IPS-20b (cell line): ENCODE measurements at regions not wholly inside any gene's neighbourhood (a gene's known extent, or its start where the extent isn't known, plus 50 kb on each side); places are given as distances from the start of the nearest gene placed in this dataset.
"Not testable (repeated sequence)": the region's sequence is repeated elsewhere in the genome, so short reads cannot be mapped to it uniquely, and the experiment has no call there.

Experiments
- H3K27ac ChIP-seq: one replicate; pipeline ENCODE4 v1.5.1; 2013; ENCODE audit warnings: low read length
- H3K27me3 ChIP-seq: 2 replicates; pipeline ENCODE4 v1.6.1; 2013; ENCODE audit warnings: mild to moderate bottlenecking, low read length, inconsistent platforms; ENCODE audit not compliant: insufficient read depth
- H3K36me3 ChIP-seq: 2 replicates; pipeline ENCODE4 v1.6.1; 2013; ENCODE audit warnings: low read depth, mild to moderate bottlenecking, inconsistent platforms, low read length, moderate library complexity; ENCODE audit not compliant: insufficient read depth
- H3K4me1 ChIP-seq: 2 replicates; pipeline ENCODE4 v1.6.1; 2013; ENCODE audit warnings: mild to moderate bottlenecking, control low read depth, inconsistent platforms, low read length, moderate library complexity; ENCODE audit not compliant: insufficient read depth
- H3K4me3 ChIP-seq: 2 replicates; pipeline ENCODE4 v1.5.1; 2013; ENCODE audit warnings: mild to moderate bottlenecking, low read length, inconsistent platforms
- H3K9ac ChIP-seq: 2 replicates; pipeline ENCODE4 v1.6.1; 2013; ENCODE audit warnings: low read depth, mild to moderate bottlenecking, inconsistent platforms, low read length, moderate library complexity
- H3K9me3 ChIP-seq: 2 replicates; pipeline ENCODE4 v1.6.1; 2013; ENCODE audit warnings: mild to moderate bottlenecking, low read depth, low read length, inconsistent platforms; ENCODE audit not compliant: insufficient read depth

DNA sequence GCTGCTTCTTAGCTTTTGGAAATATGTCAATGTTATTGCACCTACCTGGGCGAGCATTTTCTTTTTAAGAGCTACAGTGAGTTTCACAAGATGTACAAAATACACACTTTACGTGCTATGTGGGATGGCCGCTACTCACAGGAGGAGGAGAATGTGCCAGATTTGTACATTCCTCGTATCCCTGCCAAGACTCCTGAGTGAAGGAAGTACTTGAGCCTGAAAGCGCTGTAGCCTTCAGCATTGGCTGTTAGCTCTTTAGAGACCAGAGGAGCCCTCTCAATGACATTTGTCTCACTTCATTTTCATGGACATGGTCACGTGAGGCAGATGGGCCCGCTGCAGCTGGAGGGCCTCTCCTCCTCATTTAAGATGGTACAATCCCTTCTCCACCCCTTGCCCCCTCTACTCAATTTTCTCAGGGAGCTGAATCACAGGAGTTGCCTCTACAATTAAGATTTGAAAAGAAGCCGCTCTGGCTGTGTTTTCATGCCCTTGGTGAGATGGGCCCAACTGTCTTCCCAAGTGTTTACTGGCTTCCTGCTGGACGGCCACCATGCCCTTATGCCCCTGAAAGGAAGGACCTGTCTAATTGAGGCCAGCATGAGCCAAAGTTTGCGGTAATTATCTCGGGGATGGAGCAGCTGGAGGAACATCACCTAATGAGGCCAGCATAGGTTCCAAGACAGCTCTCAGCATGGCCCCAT lies 442.6 kb downstream of the PRDM2 start:
- Histone ChIP-seq H3K4me1 (no peaks in the 10 kb centered on the region), H3K9me3 (no peaks in the 10 kb centered on the region), H3K9ac (no peak overlapping the region), H3K36me3 (no peaks in the 10 kb centered on the region), H3K27ac (no peak overlapping the region), H3K27me3 (no peaks in the 10 kb centered on the region), H3K4me3 (no peak overlapping the region)

DNA sequence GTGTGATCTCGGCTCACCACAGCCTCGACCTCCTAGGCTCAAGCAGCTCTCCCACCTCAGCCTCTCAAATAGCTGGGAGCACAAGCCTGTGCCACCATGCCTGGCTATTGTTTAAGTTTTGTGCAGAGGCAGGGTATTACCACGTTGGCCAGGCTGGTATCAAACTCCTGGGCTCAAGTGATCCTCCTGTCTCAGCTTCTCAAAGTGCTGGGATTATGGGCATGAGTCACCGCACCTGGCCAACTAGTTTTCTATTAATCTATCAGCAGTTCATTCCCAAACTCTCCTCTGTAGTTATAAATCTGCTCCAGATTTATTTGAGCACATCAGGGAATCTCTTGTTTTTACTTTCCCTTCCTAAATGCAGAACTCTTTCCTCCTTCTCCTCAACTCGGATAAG lies 443.8 kb downstream of the PRDM2 start:
- no peak overlapping the region for H3K4me3 ChIP-seq

DNA sequence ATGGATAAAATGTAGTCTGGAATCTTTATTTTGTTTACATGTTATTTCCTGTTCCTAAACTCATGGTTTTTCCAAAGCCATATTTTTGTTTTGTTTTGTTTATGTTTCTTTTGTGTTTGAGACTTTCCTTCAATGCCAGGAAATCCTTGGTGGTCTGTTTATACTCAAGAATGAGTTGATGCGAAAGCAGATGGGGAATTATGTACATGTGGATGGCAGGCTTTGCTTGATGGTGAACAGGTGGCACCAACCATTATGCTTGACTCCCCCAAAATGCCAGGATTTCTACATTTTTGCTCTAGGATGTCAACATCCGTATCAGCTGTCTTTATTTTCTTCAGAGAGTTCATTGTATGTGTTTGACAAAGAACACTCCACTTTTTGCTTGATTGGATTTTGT lies 448.5 kb downstream of the PRDM2 start:
- H3K4me3 ChIP-seq, result no peak overlapping the region
- no peaks in the 10 kb centered on the region for H3K4me1 ChIP-seq
- H3K27ac ChIP-seq, result no peak overlapping the region
- H3K27me3 ChIP-seq, result no peaks in the 10 kb centered on the region
- H3K36me3 ChIP-seq, result no peaks in the 10 kb centered on the region
- H3K9ac ChIP-seq, result no peak overlapping the region
- H3K9me3 ChIP-seq, result no peaks in the 10 kb centered on the region

More for the DNA sequence above, 443.8 kb downstream of the PRDM2 start:
- Histone ChIP-seq H3K9me3 (no peaks in the 10 kb centered on the region), H3K4me1 (no peaks in the 10 kb centered on the region), H3K9ac (no peak overlapping the region), H3K36me3 (no peaks in the 10 kb centered on the region), H3K27me3 (no peaks in the 10 kb centered on the region), H3K27ac (no peak overlapping the region)

DNA sequence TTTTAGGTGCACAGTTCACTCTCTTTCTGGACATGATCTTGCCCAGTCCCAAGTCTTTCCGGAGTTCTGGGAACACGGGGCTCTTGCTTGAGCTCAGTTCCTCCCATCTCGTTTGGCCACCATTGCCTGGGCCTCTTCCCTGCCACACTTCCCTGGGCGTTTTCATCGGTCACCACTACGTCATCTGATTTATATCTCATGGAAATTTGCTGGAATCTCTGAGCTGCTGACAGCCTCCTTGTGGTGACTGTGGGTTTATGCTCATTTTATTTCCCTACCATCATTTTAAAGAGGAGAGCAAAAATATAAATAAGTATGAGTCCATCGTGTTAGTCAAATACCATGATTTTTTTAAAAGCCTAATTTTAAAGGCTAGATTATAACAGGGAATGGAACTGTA lies 449.1 kb upstream of the KAZN start:
- Histone ChIP-seq H3K27me3 (no peaks in the 10 kb centered on the region), H3K36me3 (no peaks in the 10 kb centered on the region), H3K4me3 (no peak overlapping the region), H3K9ac (no peak overlapping the region), H3K27ac (no peak overlapping the region), H3K4me1 (no peaks in the 10 kb centered on the region), H3K9me3 (no peaks in the 10 kb centered on the region)

DNA sequence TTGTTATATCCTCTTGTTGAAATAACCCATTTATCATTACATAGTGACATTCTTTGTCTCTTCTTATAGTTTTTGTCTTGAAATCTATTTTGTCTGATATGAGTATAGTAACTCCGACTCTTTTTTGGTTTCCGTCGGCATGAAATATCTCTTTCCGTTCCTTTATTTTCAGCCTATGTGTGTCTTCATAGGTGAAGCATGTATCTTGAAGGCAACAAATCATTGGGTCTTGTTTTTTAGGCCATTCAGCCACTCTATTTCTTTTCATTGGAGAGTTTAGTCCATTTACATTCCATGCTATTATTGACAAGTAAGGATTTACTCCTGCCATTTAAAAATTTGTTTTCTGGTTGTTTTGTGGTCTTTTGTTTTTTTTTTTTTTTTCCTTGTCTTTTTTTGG lies 441.9 kb upstream of the KAZN start:
- no peak overlapping the region for H3K9ac ChIP-seq
- no peaks in the 10 kb centered on the region for H3K36me3 ChIP-seq
- H3K27me3 ChIP-seq, result no peaks in the 10 kb centered on the region
- no peak overlapping the region for H3K4me3 ChIP-seq
- H3K9me3 ChIP-seq, result peaks cover 11% of the 10 kb centered on the region; the same call in 1 of the 2 replicates
- H3K27ac ChIP-seq, result no peak overlapping the region
- H3K4me1 ChIP-seq, result no peaks in the 10 kb centered on the region

DNA sequence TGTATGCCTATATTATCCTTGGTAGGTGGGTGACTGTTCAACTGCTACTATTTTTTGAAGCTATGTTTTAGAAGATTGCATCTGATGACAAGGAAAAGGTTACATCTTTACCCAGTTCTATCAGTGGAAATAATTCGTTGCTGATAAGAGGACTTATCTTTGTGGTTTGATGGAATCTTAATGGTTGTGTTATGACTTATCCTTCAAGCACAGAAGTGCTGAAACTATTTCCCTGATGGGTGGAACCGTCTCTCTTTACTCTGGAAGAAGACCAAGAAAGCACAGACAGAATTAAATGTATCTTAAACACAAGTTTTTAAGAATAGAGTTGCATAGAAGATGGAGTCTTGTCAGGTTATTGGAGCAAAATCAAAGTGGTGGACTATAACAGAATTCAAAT lies 437.7 kb upstream of the KAZN start:
- Histone ChIP-seq H3K27me3 (no peaks in the 10 kb centered on the region), H3K36me3 (no peaks in the 10 kb centered on the region), H3K4me1 (peaks cover 4% of the 10 kb centered on the region; the same call in 1 of the 2 replicates), H3K27ac (no peak overlapping the region), H3K9me3 (peaks cover 16% of the 10 kb centered on the region; the same call in 1 of the 2 replicates), H3K4me3 (no peak overlapping the region), H3K9ac (no peak overlapping the region)

DNA sequence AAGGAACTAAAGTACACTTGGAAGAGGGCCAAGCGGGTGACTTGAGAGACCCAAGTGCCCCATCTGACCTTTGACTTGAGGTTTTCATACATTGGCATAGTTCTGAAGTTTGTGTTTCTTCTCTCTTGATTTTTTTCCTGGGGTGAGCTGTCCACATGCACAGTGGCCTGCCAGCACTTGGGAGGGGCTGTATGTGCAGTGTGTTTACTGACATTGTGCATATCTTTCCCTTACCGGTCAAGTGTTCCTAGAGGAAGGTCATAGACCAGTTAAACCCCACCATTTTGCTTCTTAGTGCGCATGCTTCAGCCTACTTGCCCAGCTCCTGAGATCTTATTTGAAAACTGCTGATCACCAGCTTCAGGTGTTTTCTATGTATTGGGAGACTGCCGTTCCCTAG lies 435.2 kb upstream of the KAZN start:
- Histone ChIP-seq H3K36me3 (no peaks in the 10 kb centered on the region), H3K9ac (no peak overlapping the region), H3K9me3 (peaks cover 5% of the 10 kb centered on the region; the same call in 1 of the 2 replicates)

DNA sequence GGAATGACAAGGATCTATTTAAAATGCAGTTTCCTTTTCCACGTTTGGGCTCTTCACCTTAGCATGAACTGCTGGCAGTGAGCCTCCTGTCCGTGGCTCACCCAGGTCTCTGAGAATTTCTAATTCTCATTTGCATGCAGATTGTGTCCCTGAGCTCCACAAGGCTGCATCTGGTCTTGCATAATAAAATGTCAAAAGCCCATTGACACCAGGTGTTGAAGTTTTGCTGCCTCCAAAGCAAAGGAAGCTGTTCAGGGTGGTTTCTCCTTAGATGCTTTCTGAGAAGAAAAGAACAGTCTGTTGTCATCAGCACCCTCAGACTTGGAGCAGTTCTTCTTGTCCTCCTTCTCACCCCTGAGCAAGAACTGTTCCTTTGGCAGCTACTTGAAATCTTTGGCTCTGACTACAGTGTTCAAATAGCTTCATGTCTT lies 433.1 kb upstream of the KAZN start:
- no peak overlapping the region for H3K27ac ChIP-seq
- H3K27me3 ChIP-seq, result no peaks in the 10 kb centered on the region
- no peaks in the 10 kb centered on the region for H3K36me3 ChIP-seq
- peaks cover 5% of the 10 kb centered on the region; the same call in 1 of the 2 replicates for H3K9me3 ChIP-seq
- no peak overlapping the region for H3K4me3 ChIP-seq
- H3K9ac ChIP-seq, result no peak overlapping the region
- H3K4me1 ChIP-seq, result peaks cover 4% of the 10 kb centered on the region; the same call in 1 of the 2 replicates

More for the DNA sequence above, 435.2 kb upstream of the KAZN start:
- no peaks in the 10 kb centered on the region for H3K27me3 ChIP-seq
- H3K4me1 ChIP-seq, result peaks cover 4% of the 10 kb centered on the region; the same call in 1 of the 2 replicates
- H3K27ac ChIP-seq, result no peak overlapping the region
- no peak overlapping the region for H3K4me3 ChIP-seq

DNA sequence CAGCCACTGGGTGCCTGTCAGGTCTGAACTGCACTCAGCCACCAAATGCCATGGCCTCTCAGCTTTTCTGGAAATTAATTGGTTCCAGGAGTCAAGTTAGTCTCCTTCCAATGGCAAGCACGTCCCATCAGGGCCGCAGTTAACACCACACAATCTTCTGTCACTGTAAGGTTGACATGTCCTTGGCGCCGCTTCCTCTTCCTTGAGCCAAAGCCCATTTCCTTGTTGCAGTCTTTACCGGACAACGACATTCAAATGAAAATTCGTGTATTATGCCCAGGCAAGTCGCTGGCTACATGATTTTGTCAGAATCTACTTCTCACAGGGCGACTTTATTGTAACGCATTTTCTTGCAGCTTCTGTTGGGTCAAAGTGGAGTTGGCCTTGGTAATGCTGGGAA lies 430.6 kb upstream of the KAZN start:
- Histone ChIP-seq H3K4me1 (peaks cover 4% of the 10 kb centered on the region; the same call in 1 of the 2 replicates), H3K9me3 (peaks cover 9% of the 10 kb centered on the region), H3K27me3 (no peaks in the 10 kb centered on the region), H3K27ac (no peak overlapping the region), H3K9ac (no peak overlapping the region), H3K4me3 (no peak overlapping the region), H3K36me3 (no peaks in the 10 kb centered on the region)

DNA sequence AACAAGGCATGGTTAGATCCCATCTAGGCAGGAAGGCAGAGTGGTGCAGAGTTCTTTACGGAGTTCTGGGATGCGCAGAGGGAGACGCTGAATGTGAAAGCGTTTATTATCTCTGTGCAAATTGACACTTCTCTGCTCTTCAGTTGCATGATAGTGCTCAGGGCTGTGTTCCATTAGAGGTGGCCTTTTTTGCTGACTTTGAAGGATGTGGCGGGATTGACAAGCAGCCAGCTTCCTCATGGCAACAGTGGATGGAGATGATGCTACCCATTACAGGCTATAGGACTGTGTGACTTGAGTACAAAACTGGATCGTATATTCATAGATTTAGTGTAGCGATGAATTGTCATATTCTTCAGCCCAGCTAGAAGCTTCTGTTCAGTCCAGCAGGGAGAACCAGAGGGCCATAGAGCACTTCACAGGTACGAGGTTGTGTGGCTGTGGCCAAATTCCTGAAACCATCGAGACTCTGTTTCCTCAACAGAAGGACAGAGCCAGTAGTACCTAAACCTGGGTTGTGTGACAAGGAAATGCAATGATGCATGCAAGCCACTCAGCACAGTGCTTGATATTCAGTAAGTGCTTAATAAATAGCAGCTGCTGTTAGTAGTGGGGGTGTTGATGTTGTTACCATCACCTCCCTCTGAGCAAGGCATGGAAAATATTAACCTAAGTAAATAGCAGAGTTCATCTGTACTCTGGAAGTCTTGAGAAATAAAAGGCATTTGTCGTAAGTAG lies 430.0 kb upstream of the KAZN start:
- H3K4me3 ChIP-seq, result no peak overlapping the region
- no peak overlapping the region for H3K27ac ChIP-seq
- H3K36me3 ChIP-seq, result no peaks in the 10 kb centered on the region

DNA sequence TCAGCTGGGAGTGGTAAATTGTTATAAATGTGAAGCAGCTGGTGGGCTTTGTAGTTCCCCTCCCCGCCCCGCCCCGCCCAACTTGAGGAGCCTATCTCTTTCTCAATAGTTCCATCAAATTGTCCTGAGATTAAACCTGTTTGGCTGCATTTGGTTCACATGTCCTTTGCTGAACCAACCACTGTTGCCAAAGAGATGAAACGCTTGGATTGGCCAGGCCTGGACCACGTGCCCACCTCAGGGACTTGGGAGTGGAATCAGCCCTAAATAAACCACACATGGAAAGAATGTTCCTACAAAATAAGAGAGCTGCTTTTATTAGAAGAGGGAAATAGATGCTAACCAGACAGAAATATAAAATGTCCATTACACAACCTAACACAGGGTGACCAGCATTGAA lies 424.9 kb upstream of the KAZN start:
- Histone ChIP-seq H3K4me1 (peaks cover 4% of the 10 kb centered on the region; the same call in 1 of the 2 replicates), H3K27ac (no peak overlapping the region), H3K36me3 (no peaks in the 10 kb centered on the region), H3K9ac (no peak overlapping the region), H3K4me3 (no peak overlapping the region), H3K9me3 (peaks cover 4% of the 10 kb centered on the region; the same call in 1 of the 2 replicates), H3K27me3 (no peaks in the 10 kb centered on the region)

More for the DNA sequence above, 430.0 kb upstream of the KAZN start:
- Histone ChIP-seq H3K4me1 (peaks cover 4% of the 10 kb centered on the region; the same call in 1 of the 2 replicates), H3K27me3 (no peaks in the 10 kb centered on the region), H3K9ac (no peak overlapping the region), H3K9me3 (peaks cover 5% of the 10 kb centered on the region)

DNA sequence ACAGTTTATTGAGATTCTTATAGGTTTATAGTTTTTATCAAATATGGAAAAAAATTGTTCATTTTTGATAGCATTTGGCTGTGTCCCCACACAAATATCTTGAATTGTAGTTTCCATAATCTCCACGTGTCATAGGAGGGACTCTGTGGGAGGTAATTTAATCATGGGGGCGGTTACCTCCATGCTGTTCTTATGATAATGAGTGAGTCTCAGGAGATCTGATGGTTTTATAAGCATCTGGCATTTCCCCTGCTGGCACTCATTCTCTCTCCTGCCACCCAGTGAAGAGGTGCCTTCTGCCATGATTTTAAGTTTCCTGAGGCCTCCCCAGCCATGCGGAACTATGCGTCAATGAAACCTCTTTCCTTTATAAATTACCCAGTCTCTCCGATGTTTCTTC lies 420.6 kb upstream of the KAZN start:
- peaks cover 22% of the 10 kb centered on the region for H3K4me1 ChIP-seq
- H3K27me3 ChIP-seq, H3K9me3 ChIP-seq, H3K4me3 ChIP-seq, H3K36me3 ChIP-seq, H3K27ac ChIP-seq, H3K9ac ChIP-seq: not testable (repeated sequence)
